Epithelial cell of proximal tubule (primary cell): ENCODE measurements at regions not wholly inside any gene's neighbourhood (a gene's known extent, or its start where the extent isn't known, plus 50 kb on each side); places are given as distances from the start of the nearest gene placed in this dataset.

Experiments
- DNase-seq: peaks from one replicate; pipeline ENCODE4 v3.0.0-alpha.2; 2011; ENCODE audit warnings: low read depth
- H3K4me3 ChIP-seq: 2 replicates; pipeline ENCODE4 v1.5.1; 2011; ENCODE audit warnings: low read depth, mild to moderate bottlenecking, low read length
- CTCF ChIP-seq: conservative IDR thresholded peaks from 2 replicates; pipeline ENCODE4 v1.5.1; 2012; ENCODE audit warnings: low read depth, mild to moderate bottlenecking, low read length

GRCh38 chr12:25843976-25844375 lies 114.5 kb upstream of the RASSF8 start:
- H3K4me3 ChIP-seq: no peak overlapping the region
- DNase-seq: no peak
- TF ChIP-seq CTCF: no peak

GRCh38 chr12:25845415-25845814 lies 113.1 kb upstream of the RASSF8 start:
- DNase-seq: no peak
- TF ChIP-seq CTCF: no peak
- no peak overlapping the region for H3K4me3 ChIP-seq

- no peak overlapping the region for H3K4me3 ChIP-seq
- no peak for TF ChIP-seq CTCF
Observed at GRCh38 chr12:25852792-25853191, 105.7 kb upstream of the RASSF8 start.

GRCh38 chr12:25853316-25854095 lies 105.0 kb upstream of the RASSF8 start:
- no peak for DNase-seq
- no peak overlapping the region for H3K4me3 ChIP-seq
- TF ChIP-seq CTCF: no peak

More at GRCh38 chr12:25852792-25853191, 105.7 kb upstream of the RASSF8 start:
- no peak for DNase-seq

- no peak for DNase-seq
- no peak overlapping the region for H3K4me3 ChIP-seq
- TF ChIP-seq CTCF: no peak
Observed at GRCh38 chr12:25854991-25855390, 103.5 kb upstream of the RASSF8 start.

- no peak for TF ChIP-seq CTCF
- H3K4me3 ChIP-seq: no peak overlapping the region
- DNase-seq: no peak
Observed at GRCh38 chr12:25855716-25856115, 102.8 kb upstream of the RASSF8 start.

GRCh38 chr12:25859976-25860375 lies 98.5 kb upstream of the RASSF8 start:
- no peak for TF ChIP-seq CTCF
- DNase-seq: no peak
- no peak overlapping the region for H3K4me3 ChIP-seq
